Panc1 (cell line): ENCODE measurements at regions not wholly inside any gene's neighbourhood (a gene's known extent, or its start where the extent isn't known, plus 50 kb on each side); places are given as distances from the start of the nearest gene placed in this dataset.

ENCODE experiments used
- ATAC-seq: fragments of 200-7000 bp; cut with Tn5 transposase; 2 replicates; pipeline ENCODE4 v1.9.1; 2020; ENCODE audit warnings: mild to moderate bottlenecking, moderate library complexity
- BruUV-seq: library from RNA; stranded (reverse); fragments of 400-500 nt; replicated peaks from 2 replicates; lab custom pipeline; 2021; lab: Mats Ljungman, UMichigan
- CTCF ChIA-PET: fragments of 300-600 bp; sonication (Branson Sonifier 250); formaldehyde crosslinking; loops from one replicate; lab custom pipeline; 2022; ENCODE audit warnings: antibody characterized with exemption; lab: Charles Lee
- POLR2A ChIA-PET: fragments of 300-600 bp; sonication (Branson Sonifier 250); formaldehyde crosslinking; loops from one replicate; lab custom pipeline; 2022; ENCODE audit warnings: antibody characterized with exemption; lab: Charles Lee
- DNase-seq: peaks from one replicate; pipeline ENCODE4 v3.0.0-alpha.2; 2010; ENCODE audit warnings: low read depth, low spot score
- H3K27ac ChIP-seq: 2 replicates; pipeline ENCODE4 v1.5.1; 2011; ENCODE audit warnings: mild to moderate bottlenecking, low read length, inconsistent platforms
- H3K27me3 ChIP-seq: fragments of 200-500 bp; sonication (Bioruptor generic); 2 replicates; pipeline ENCODE4 v1.6.0; 2014; ENCODE audit warnings: low read length, inconsistent platforms; ENCODE audit not compliant: control insufficient read depth, insufficient read depth
- H3K36me3 ChIP-seq: fragments of 200-500 bp; sonication (Bioruptor generic); 2 replicates; pipeline ENCODE4 v1.5.1; 2014; ENCODE audit warnings: inconsistent platforms, mild to moderate bottlenecking, low read length, moderate library complexity; ENCODE audit not compliant: control insufficient read depth, insufficient read depth
- H3K4me1 ChIP-seq: 2 replicates; pipeline ENCODE4 v1.5.1; 2011; ENCODE audit warnings: inconsistent platforms, mild to moderate bottlenecking, low read length, moderate library complexity; ENCODE audit not compliant: control insufficient read depth, insufficient read depth
- H3K4me3 ChIP-seq, 2 experiments: 2 replicates each; pipeline ENCODE4 v1.5.1; 2011 to 2012; ENCODE audit warnings: low read depth in 2 of 2, low read length in 2 of 2, mild to moderate bottlenecking in 2 of 2, inconsistent platforms in 1 of 2, moderate library complexity in 1 of 2
- H3K9me3 ChIP-seq: fragments of 200-500 bp; sonication (Bioruptor generic); 2 replicates; pipeline ENCODE4 v1.5.1; 2014; ENCODE audit warnings: low read depth, mild to moderate bottlenecking, inconsistent platforms, low read length, moderate library complexity; ENCODE audit not compliant: control insufficient read depth, insufficient read depth
- POLR2AphosphoS5 ChIP-seq: IDR thresholded peaks from 2 replicates; pipeline ENCODE4 v1.6.1; 2012; ENCODE audit warnings: mild to moderate bottlenecking, low read depth, low read length, moderate library complexity
- SIN3A ChIP-seq: IDR thresholded peaks from 2 replicates; pipeline ENCODE4 v1.6.1; 2012; ENCODE audit warnings: low read depth, mild to moderate bottlenecking, low read length, moderate library complexity, borderline replicate concordance; ENCODE audit not compliant: insufficient read depth
- TCF7L2 ChIP-seq: IDR thresholded peaks from 2 replicates; pipeline ENCODE4 v1.6.1; 2011; ENCODE audit warnings: mild to moderate bottlenecking, low read depth, low read length, inconsistent platforms
- in situ Hi-C: cut with HindIII; loops from 2 replicates; pipeline ENCODE4 v1.10.0; 2016; ENCODE audit warnings: low sequenced_read_pairs, low pct_unique_long_range_greater_than_20kb
- intact Hi-C: fragments of 100-400 bp; cut with micrococcal nuclease; formaldehyde crosslinking; loops from one replicate; pipeline ENCODE4 v1.10.0; 2022; ENCODE audit not compliant: unreplicated experiment
- TF ChIP-seq, protein P1 (sequence below): fragments of 450-650 bp; IDR thresholded peaks from 2 replicates; pipeline ENCODE4 v1.5.1; 2017; ENCODE audit warnings: mild to moderate bottlenecking
- TF ChIP-seq, protein P2 (sequence below), 2 experiments: IDR thresholded peaks; 2 replicates each; pipeline ENCODE4 v1.6.1; 2011 to 2012; ENCODE audit warnings: low read depth in 2 of 2, control low read depth in 1 of 2, low read length in 1 of 2, mild to moderate bottlenecking in 1 of 2, moderate library complexity in 1 of 2; ENCODE audit not compliant: insufficient read depth in 1 of 2

GRCh38 chr5:28574606-28575005 is 1536.2 kb upstream of the CDH9 start:
- H3K4me3 ChIP-seq, result no peak overlapping the region
- BruUV-seq, result no TSS peak
- H3K36me3 ChIP-seq, result no peaks in the 10 kb centered on the region
- H3K27ac ChIP-seq, result no peak overlapping the region
- H3K4me1 ChIP-seq, result no peaks in the 10 kb centered on the region
- TF ChIP-seq SIN3A, result no peak
- TF ChIP-seq, protein P1, sequence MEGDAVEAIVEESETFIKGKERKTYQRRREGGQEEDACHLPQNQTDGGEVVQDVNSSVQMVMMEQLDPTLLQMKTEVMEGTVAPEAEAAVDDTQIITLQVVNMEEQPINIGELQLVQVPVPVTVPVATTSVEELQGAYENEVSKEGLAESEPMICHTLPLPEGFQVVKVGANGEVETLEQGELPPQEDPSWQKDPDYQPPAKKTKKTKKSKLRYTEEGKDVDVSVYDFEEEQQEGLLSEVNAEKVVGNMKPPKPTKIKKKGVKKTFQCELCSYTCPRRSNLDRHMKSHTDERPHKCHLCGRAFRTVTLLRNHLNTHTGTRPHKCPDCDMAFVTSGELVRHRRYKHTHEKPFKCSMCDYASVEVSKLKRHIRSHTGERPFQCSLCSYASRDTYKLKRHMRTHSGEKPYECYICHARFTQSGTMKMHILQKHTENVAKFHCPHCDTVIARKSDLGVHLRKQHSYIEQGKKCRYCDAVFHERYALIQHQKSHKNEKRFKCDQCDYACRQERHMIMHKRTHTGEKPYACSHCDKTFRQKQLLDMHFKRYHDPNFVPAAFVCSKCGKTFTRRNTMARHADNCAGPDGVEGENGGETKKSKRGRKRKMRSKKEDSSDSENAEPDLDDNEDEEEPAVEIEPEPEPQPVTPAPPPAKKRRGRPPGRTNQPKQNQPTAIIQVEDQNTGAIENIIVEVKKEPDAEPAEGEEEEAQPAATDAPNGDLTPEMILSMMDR, result no peak
- no peak for TF ChIP-seq TCF7L2
- no peak for TF ChIP-seq POLR2AphosphoS5
- TF ChIP-seq, protein P2, sequence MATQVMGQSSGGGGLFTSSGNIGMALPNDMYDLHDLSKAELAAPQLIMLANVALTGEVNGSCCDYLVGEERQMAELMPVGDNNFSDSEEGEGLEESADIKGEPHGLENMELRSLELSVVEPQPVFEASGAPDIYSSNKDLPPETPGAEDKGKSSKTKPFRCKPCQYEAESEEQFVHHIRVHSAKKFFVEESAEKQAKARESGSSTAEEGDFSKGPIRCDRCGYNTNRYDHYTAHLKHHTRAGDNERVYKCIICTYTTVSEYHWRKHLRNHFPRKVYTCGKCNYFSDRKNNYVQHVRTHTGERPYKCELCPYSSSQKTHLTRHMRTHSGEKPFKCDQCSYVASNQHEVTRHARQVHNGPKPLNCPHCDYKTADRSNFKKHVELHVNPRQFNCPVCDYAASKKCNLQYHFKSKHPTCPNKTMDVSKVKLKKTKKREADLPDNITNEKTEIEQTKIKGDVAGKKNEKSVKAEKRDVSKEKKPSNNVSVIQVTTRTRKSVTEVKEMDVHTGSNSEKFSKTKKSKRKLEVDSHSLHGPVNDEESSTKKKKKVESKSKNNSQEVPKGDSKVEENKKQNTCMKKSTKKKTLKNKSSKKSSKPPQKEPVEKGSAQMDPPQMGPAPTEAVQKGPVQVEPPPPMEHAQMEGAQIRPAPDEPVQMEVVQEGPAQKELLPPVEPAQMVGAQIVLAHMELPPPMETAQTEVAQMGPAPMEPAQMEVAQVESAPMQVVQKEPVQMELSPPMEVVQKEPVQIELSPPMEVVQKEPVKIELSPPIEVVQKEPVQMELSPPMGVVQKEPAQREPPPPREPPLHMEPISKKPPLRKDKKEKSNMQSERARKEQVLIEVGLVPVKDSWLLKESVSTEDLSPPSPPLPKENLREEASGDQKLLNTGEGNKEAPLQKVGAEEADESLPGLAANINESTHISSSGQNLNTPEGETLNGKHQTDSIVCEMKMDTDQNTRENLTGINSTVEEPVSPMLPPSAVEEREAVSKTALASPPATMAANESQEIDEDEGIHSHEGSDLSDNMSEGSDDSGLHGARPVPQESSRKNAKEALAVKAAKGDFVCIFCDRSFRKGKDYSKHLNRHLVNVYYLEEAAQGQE (IDR thresholded peaks at IDR 0.05; ENCODE audit: insufficient read depth in 1 of 2, low read depth in 2 of 2, low read length in 1 of 2), result no peak
- no peaks in the 10 kb centered on the region for H3K27me3 ChIP-seq
- no peak for ATAC-seq
- no peak for DNase-seq
- in situ Hi-C loops, result no loop called here
- intact Hi-C loops, result no loop called here
- POLR2A ChIA-PET, result no interaction called here
- H3K9me3 ChIP-seq, result no peaks in the 10 kb centered on the region
- CTCF ChIA-PET, result no interaction called here

DNA sequence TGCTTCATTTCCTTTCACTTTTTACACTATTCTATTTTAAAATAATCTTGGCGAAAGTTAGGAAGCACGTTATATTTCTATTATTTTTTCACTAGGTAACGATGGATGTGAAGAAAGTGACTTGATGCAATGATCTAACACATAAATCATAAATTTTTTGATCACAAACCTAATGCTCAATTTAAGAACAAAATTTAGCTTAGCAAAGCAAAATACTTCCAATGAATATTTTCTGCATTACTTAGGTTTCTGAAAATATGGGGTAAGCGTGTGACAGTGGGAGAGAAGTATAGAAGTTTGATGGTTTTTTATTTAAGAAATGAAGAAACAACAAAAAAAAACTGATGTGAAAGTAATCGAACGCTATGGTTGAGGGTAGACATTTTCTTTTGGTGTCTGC is 1528.7 kb upstream of the CDH9 start:
- no peak for ATAC-seq
- Histone ChIP-seq H3K4me1 (no peaks in the 10 kb centered on the region), H3K27ac (no peak overlapping the region), H3K27me3 (no peaks in the 10 kb centered on the region), H3K9me3 (no peaks in the 10 kb centered on the region; the same call in 1 of the 2 replicates), H3K4me3 (no peak overlapping the region), H3K36me3 (no peaks in the 10 kb centered on the region)
- CTCF ChIA-PET, result no interaction called here
- BruUV-seq, result no TSS peak
- POLR2A ChIA-PET, result no interaction called here
- DNase-seq, result no peak
- in situ Hi-C loops (no loop called here), intact Hi-C loops (no loop called here)
- no peak for TF ChIP-seq SIN3A
- TF ChIP-seq, protein P1, result no peak
- TF ChIP-seq, protein P2 (IDR thresholded peaks at IDR 0.05; ENCODE audit: insufficient read depth in 1 of 2, low read depth in 2 of 2, low read length in 1 of 2), result no peak
- no peak for TF ChIP-seq TCF7L2
- no peak for TF ChIP-seq POLR2AphosphoS5
